ENCODE measurements at regions not wholly inside any gene's neighbourhood (a gene's known extent, or its start where the extent isn't known, plus 50 kb on each side); places are given as distances from the start of the nearest gene placed in this dataset.

- no peak for TF ChIP-seq CTCF (IDR thresholded peaks at IDR 0.05; ENCODE audit: borderline replicate concordance, extremely low read depth, low read length, poor library complexity, severe bottlenecking)
- TF ChIP-seq EZH2 (IDR thresholded peaks at IDR 0.05; ENCODE audit: borderline replicate concordance, low read depth, low read length, severe bottlenecking): no peak
Observed at GRCh38 chr14:46137786-46138185, 513.8 kb downstream of the RPL10L start.
